HepG2 (cell line): ENCODE measurements at regions not wholly inside any gene's neighbourhood (a gene's known extent, or its start where the extent isn't known, plus 50 kb on each side); places are given as distances from the start of the nearest gene placed in this dataset.

Experiments used
- ATAC-seq: fragments of 200-7000 bp; cut with Tn5 transposase; 3 replicates; pipeline ENCODE4 v1.9.1; 2020; ENCODE audit warnings: mild to moderate bottlenecking, moderate library complexity
- BruUV-seq: library from RNA; stranded (reverse); fragments of 400-500 nt; replicated peaks from 2 replicates; lab custom pipeline; 2021; lab: Mats Ljungman, UMichigan
- CTCF ChIA-PET: fragments of 300-600 bp; formaldehyde crosslinking; extraction: SDS; loops from one replicate; lab custom pipeline; 2021; ENCODE audit warnings: low total read pairs, inconsistent platforms, low intra/inter-chr PET ratio; lab: Yijun Ruan, JAX
- POLR2A ChIA-PET: fragments of 350-600 bp; sonication (Branson Sonifier 250); formaldehyde crosslinking; loops from one replicate; lab custom pipeline; 2020; ENCODE audit warnings: antibody characterized with exemption, inconsistent platforms; lab: Yijun Ruan, JAX
- DNase-seq: peaks from one replicate; pipeline ENCODE4 v3.0.0-alpha.2; 2015; ENCODE audit warnings: low spot score
- FAIRE-seq: peaks from 3 replicates; lab custom pipeline; 2011; peaks lifted over from hg19 to GRCh38; lab: Jason Lieb, UNC
- H2AFZ ChIP-seq: one replicate; pipeline ENCODE4 v1.6.1; 2011; ENCODE audit warnings: low read length, inconsistent platforms
- H3K27ac ChIP-seq: fragments of 300-600 bp; 3 replicates; pipeline ENCODE4 v1.8.0; 2011; ENCODE audit warnings: mixed run types, mild to moderate bottlenecking, mixed read lengths, low read length, inconsistent platforms; ENCODE audit not compliant: insufficient read depth; ENCODE audit errors: extremely low read length
- H3K27me3 ChIP-seq, 2 experiments: fragments of 200-600 bp in 1 of 2; 2 replicates in 1 of 2; 3 replicates in 1 of 2; pipeline versions ENCODE4 v1.6.0 to v1.8.0; 2011; ENCODE audit warnings: low read length in 2 of 2, mild to moderate bottlenecking in 2 of 2, moderate library complexity in 2 of 2, inconsistent platforms in 1 of 2; ENCODE audit not compliant: insufficient read depth in 2 of 2, control insufficient read depth in 1 of 2
- H3K36me3 ChIP-seq, 2 experiments: fragments of 200-600 bp in 1 of 2; replicated peaks in 1 of 2; 2 replicates in 1 of 2; 3 replicates in 1 of 2; pipeline versions ENCODE4 v1.5.1 to v1.8.0; 2011; ENCODE audit warnings: low read length in 2 of 2, inconsistent platforms in 1 of 2; ENCODE audit not compliant: insufficient read depth in 2 of 2, control insufficient read depth in 1 of 2
- H3K4me1 ChIP-seq: 2 replicates; pipeline ENCODE4 v1.5.1; 2012; ENCODE audit warnings: low read length, inconsistent platforms; ENCODE audit not compliant: insufficient read depth
- H3K4me2 ChIP-seq: 2 replicates; pipeline ENCODE4 v1.6.0; 2011; ENCODE audit warnings: low read depth, low read length, inconsistent platforms
- H3K4me3 ChIP-seq, 3 experiments: fragments of 200-600 bp in 1 of 3; sonication (generic), shearing (Covaris generic) in 1 of 3; replicated peaks in 1 of 3; 2 replicates each; pipeline ENCODE4 v1.5.1; 2011 to 2016; ENCODE audit warnings: low read length in 3 of 3, inconsistent platforms in 2 of 3, low read depth in 2 of 3, mild to moderate bottlenecking in 2 of 3, control low read depth in 1 of 3, mixed read lengths in 1 of 3; ENCODE audit not compliant: insufficient read depth in 1 of 3
- H3K79me2 ChIP-seq: one replicate; pipeline ENCODE4 v1.6.1; 2011; ENCODE audit warnings: low read length, inconsistent platforms; ENCODE audit not compliant: insufficient read depth
- H3K9ac ChIP-seq: 2 replicates; pipeline ENCODE4 v1.6.0; 2011; ENCODE audit warnings: mild to moderate bottlenecking, low read depth, low read length, inconsistent platforms; ENCODE audit not compliant: insufficient read depth
- H3K9me3 ChIP-seq: 2 replicates; pipeline ENCODE4 v1.5.1; 2012; ENCODE audit warnings: mild to moderate bottlenecking, low read length
- H4K20me1 ChIP-seq: 2 replicates; pipeline ENCODE4 v1.6.0; 2011; ENCODE audit warnings: inconsistent platforms, mild to moderate bottlenecking, low read length, moderate library complexity; ENCODE audit not compliant: insufficient read depth
- EHMT2 ChIP-seq: fragments of 200-600 bp; sonication (generic); IDR thresholded peaks from 2 replicates; pipeline ENCODE4 v1.7.0; 2017; ENCODE audit warnings: antibody characterized with exemption, low read depth, low read length, borderline replicate concordance
- GABPA ChIP-seq, 2 experiments: IDR thresholded peaks; 2 replicates each; pipeline ENCODE4 v1.6.1; 2011 to 2016; ENCODE audit warnings: low read depth in 2 of 2, low read length in 1 of 2, missing biosample characterization in 1 of 2, missing genetic modification characterization in 1 of 2
- GLI4 ChIP-seq: sonication (generic); formaldehyde crosslinking; IDR thresholded peaks from 2 replicates; pipeline ENCODE4 v1.5.1; 2020; ENCODE audit warnings: missing genetic modification reagents, mild to moderate bottlenecking, moderate library complexity, borderline replicate concordance
- ZFP41 ChIP-seq: sonication (generic); formaldehyde crosslinking; IDR thresholded peaks from 2 replicates; pipeline ENCODE4 v1.4.0; 2020; ENCODE audit warnings: mild to moderate bottlenecking, missing genetic modification reagents, borderline replicate concordance
- ZNF333 ChIP-seq: sonication (generic); formaldehyde crosslinking; IDR thresholded peaks from 2 replicates; pipeline ENCODE4 v1.4.0; 2020; ENCODE audit warnings: mild to moderate bottlenecking, missing genetic modification reagents, borderline replicate concordance
- ZNF652 ChIP-seq: IDR thresholded peaks from 2 replicates; pipeline ENCODE4 v1.6.1; 2016; ENCODE audit warnings: low read depth, borderline replicate concordance
- ZNF704 ChIP-seq: sonication (generic); formaldehyde crosslinking; IDR thresholded peaks from 2 replicates; pipeline ENCODE4 v1.8.1; 2023; ENCODE audit warnings: mild to moderate bottlenecking, inconsistent platforms, moderate library complexity, missing genetic modification reagents, borderline replicate concordance
- ZNF883 ChIP-seq: sonication (generic); formaldehyde crosslinking; IDR thresholded peaks from 2 replicates; pipeline ENCODE4 v1.5.1; 2020; ENCODE audit warnings: mild to moderate bottlenecking, missing genetic modification reagents; ENCODE audit errors: not compliant biosample characterization
- WGBS: methylation state at CpG from one replicate; pipeline ENCODE4 v1.1.6; 2017; ENCODE audit warnings: low lambda C conversion rate; 5-methylcytosine and 5-hydroxymethylcytosine counted together
- in situ Hi-C: cut with HindIII; loops from 2 replicates; pipeline ENCODE4 v1.10.0; 2017; ENCODE audit warnings: low pct_unique_long_range_greater_than_20kb; ENCODE audit not compliant: extremely low pct_ligation_motif_present
- intact Hi-C: fragments of 100-400 bp; cut with micrococcal nuclease; formaldehyde crosslinking; loops from one replicate; pipeline ENCODE4 v1.10.0; 2022; ENCODE audit not compliant: unreplicated experiment
- TF ChIP-seq, protein P1 (sequence below): sonication (generic); formaldehyde crosslinking; IDR thresholded peaks from 2 replicates; pipeline ENCODE4 v1.4.0; 2020; ENCODE audit warnings: missing genetic modification reagents
- TF ChIP-seq, protein P2 (sequence below): IDR thresholded peaks from 2 replicates; pipeline ENCODE4 v1.4.0; 2020; ENCODE audit warnings: mild to moderate bottlenecking, missing genetic modification reagents

GRCh38 chr1:38433084-38433722 is 386.6 kb upstream of the POU3F1 start:
- Histone ChIP-seq H3K79me2 (no peaks in the 10 kb centered on the region), H2AFZ (no peak overlapping the region), H3K9ac (no peak overlapping the region), H3K4me3 (no peak overlapping the region), H3K27me3 (peaks cover 0 to 12% of the 10 kb centered on the region in 2 experiments; a peak in 2 of 5 replicates), H3K4me2 (no peak overlapping the region), H3K36me3 (no peaks in the 10 kb centered on the region), H4K20me1 (no peaks in the 10 kb centered on the region), H3K4me1 (no peaks in the 10 kb centered on the region), H3K9me3 (no peaks in the 10 kb centered on the region), H3K27ac (no peak overlapping the region)
- ATAC-seq, result no peak
- ChIA-PET CTCF (no interaction called here), POLR2A (no interaction called here)
- TF ChIP-seq ZNF704 (no peak), ZNF883 (CRISPR knock-in tag) (no peak), GABPA (IDR thresholded peaks at IDR 0.05; ENCODE audit: low read depth, low read length) (no peak), GABPA (CRISPR knock-in tag; IDR thresholded peaks at IDR 0.05; ENCODE audit: low read depth) (no peak), GLI4 (CRISPR knock-in tag) (no peak), ZNF333 (no peak), ZFP41 (CRISPR knock-in tag) (no peak), EHMT2 (no peak), ZNF652 (no peak)
- TF ChIP-seq, protein P1, sequence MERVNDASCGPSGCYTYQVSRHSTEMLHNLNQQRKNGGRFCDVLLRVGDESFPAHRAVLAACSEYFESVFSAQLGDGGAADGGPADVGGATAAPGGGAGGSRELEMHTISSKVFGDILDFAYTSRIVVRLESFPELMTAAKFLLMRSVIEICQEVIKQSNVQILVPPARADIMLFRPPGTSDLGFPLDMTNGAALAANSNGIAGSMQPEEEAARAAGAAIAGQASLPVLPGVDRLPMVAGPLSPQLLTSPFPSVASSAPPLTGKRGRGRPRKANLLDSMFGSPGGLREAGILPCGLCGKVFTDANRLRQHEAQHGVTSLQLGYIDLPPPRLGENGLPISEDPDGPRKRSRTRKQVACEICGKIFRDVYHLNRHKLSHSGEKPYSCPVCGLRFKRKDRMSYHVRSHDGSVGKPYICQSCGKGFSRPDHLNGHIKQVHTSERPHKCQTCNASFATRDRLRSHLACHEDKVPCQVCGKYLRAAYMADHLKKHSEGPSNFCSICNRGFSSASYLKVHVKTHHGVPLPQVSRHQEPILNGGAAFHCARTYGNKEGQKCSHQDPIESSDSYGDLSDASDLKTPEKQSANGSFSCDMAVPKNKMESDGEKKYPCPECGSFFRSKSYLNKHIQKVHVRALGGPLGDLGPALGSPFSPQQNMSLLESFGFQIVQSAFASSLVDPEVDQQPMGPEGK (CRISPR knock-in tag), result no peak
- TF ChIP-seq, protein P2, sequence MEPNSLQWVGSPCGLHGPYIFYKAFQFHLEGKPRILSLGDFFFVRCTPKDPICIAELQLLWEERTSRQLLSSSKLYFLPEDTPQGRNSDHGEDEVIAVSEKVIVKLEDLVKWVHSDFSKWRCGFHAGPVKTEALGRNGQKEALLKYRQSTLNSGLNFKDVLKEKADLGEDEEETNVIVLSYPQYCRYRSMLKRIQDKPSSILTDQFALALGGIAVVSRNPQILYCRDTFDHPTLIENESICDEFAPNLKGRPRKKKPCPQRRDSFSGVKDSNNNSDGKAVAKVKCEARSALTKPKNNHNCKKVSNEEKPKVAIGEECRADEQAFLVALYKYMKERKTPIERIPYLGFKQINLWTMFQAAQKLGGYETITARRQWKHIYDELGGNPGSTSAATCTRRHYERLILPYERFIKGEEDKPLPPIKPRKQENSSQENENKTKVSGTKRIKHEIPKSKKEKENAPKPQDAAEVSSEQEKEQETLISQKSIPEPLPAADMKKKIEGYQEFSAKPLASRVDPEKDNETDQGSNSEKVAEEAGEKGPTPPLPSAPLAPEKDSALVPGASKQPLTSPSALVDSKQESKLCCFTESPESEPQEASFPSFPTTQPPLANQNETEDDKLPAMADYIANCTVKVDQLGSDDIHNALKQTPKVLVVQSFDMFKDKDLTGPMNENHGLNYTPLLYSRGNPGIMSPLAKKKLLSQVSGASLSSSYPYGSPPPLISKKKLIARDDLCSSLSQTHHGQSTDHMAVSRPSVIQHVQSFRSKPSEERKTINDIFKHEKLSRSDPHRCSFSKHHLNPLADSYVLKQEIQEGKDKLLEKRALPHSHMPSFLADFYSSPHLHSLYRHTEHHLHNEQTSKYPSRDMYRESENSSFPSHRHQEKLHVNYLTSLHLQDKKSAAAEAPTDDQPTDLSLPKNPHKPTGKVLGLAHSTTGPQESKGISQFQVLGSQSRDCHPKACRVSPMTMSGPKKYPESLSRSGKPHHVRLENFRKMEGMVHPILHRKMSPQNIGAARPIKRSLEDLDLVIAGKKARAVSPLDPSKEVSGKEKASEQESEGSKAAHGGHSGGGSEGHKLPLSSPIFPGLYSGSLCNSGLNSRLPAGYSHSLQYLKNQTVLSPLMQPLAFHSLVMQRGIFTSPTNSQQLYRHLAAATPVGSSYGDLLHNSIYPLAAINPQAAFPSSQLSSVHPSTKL (CRISPR knock-in tag), result no peak
- 15% methylated on average over 9 of the region's 10 CpGs for whole genome bisulfite sequencing
- in situ Hi-C loops (no loop called here), intact Hi-C loops (no loop called here)
- FAIRE-seq, result no peak
- no TSS peak for BruUV-seq
- DNase-seq, result no peak
